ENCODE measurements at regions not wholly inside any gene's neighbourhood (a gene's known extent, or its start where the extent isn't known, plus 50 kb on each side); places are given as distances from the start of the nearest gene placed in this dataset.
A peak's percentile ranks its signal among the peaks of the same experiment; 100 is the strongest.
"Not testable (repeated sequence)": the region's sequence is repeated elsewhere in the genome, so short reads cannot be mapped to it uniquely, and the experiment has no call there.

DNA sequence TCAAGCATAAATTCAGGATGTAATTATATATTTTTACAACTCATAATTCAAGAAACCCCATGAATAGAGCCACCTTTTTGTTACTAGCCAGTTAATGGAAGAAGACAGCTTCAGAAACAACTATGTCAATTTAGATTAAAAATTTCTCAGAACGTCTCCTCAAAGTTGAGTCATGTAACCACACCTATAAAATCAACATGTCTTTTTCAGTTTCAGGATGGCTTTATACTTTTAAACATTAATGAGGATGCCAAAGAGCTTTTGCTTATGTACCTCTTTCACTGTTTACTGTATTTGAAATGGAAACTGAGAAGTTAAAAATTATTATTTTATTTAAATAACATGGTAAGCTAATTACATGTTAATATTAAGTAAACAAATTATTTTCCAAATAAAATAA lies 280.1 kb downstream of the PTH2R start:
- no peak for DNase-seq (ENCODE audit: low spot score)

DNA sequence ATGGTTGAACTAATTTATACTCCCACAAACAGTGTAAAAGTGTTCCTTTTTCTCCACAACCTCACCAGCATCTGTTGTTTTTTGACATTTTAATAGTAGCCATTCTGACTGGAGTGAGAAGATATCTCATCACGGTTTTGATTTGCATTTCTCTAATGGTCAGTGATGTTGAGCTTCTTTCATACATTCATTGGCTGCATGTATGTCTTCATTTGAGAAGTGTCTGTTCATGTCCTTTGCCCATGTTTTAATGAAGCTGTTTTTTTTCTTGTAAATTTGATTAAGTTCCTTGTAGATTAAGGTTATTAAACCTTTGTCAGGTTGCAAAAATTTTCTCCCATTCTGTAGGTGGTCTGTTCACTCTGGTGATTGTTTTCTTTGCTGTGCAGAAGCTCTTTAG lies 281.1 kb downstream of the PTH2R start:
- not testable (repeated sequence) for DNase-seq (ENCODE audit: low spot score)

DNA sequence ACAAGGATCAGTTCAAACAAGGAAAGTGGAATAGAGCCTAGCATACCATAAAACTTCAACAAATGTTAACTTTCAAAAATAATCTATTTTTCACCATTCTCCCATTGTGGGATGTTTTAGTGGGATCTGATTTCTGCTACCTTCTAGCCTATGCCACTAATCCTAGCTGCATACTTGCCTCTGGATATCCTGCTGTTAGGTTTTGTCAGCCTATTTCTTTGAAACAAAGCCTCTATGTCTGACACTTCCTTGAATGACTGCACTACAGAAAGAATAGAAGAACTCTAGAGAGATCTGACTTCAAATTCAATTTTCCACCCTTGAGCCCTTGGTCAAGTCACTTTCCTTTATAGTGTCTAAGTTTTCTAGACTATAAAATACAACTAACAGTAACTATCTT lies 291.5 kb downstream of the PTH2R start:
- no peak for DNase-seq (ENCODE audit: low spot score)

DNA sequence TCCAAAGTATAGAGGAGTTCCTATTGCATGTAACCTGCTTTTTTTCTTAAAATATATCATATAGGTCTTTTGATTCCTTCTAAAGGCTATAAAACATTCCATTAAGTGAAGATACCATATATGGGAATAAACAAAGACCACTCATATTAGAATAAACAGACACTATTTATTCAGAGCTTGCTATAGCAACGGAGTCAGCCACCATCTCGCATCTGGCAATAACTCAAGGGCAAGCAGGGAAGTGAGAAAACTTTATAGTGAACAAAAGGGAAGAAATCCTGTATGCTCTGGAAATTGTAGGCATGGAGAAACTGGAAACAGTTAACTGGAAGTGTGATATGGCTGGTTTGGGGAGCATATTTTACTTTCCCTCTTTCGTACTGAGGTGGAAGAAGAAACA lies 301.9 kb downstream of the PTH2R start:
- no peak for DNase-seq (ENCODE audit: low spot score)

DNA sequence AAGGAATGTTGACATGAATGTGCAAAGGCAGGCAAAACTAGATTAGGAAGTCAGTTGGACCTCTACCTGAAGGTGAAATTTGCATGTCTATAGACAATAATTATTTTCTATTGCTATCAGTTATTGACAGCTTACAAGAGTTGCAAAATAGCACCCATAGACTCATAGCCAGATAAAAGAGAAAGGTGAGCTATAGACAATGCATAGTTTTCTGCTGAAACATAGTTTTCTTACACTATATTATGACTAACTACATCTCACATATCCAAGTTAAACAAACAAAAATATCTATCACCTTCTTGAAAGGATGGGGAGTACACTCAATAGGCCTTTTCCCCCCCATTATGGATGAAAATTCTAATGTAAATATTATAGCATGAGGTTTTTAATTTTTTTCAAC lies 305.0 kb downstream of the PTH2R start:
- DNase-seq (ENCODE audit: low spot score), result no peak

DNA sequence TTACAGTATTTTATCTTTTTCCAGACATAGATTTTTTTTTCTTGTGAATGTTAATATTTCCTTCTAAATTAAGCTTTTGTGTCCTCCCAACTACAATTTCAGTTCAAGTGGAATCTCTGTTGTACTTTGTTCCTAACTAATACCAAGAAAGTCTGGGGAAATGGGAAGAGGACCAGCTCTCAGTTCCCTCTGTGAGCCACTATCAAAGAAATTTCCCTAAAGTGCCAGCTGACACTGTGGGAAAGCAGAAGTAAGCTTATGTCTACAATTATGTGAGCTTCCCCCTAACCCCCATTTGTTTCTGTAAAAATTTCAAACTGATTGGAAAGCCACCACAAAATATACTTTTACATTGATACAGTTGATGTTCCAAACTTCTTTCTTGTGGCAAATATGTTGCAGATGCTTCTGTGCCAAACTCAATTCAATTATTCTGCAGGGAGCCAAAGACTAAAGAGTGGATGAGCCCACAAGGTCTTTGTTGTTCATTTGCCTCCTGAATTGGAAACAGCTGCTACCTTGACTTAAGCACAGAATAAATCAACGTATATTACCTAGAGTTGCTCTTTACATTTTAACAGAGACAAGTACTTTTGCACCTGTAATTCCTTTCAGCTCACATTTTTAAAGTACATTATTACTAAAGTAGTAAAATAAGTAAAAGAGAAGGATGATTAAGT lies 306.6 kb downstream of the PTH2R start:
- DNase-seq (ENCODE audit: low spot score), result no peak

DNA sequence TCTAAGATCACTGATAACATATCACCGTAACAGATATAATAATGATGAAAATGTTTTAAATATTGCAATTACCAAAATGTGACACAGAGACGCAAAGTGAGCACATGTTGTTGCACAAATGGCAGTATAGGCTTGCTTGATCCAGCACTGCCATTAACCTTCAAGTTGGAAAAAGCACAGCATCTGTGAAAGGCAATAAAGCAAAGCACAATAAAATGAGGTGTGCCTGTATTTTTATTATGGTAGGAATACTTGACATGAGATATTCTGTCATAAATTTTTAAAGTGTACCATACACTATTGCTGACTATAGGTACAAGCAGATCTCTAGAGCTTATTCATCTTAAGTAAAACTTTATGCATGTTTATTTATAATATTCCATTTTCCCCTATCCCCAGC lies 312.2 kb downstream of the PTH2R start:
- no peak for DNase-seq (ENCODE audit: low spot score)

DNA sequence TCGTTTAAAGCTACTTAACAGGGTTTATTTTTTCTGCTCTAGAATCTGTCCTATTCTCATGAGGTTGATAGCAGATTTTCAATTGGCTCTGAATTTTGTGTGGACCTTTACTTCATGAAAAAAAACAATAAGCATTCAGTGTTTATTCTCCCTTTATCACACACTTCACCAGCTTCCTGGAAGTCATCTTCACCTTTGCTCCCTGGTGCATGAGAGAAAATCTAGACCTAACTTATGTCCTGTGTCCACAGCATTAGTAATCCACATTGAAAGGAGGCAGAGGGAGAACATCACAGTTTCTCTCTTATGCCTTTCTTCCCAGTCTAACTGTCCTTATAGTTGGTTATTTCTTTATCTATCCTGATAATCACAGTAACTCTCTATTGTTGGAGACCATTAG lies 316.1 kb downstream of the PTH2R start:
- no peak for DNase-seq (ENCODE audit: low spot score)

DNA sequence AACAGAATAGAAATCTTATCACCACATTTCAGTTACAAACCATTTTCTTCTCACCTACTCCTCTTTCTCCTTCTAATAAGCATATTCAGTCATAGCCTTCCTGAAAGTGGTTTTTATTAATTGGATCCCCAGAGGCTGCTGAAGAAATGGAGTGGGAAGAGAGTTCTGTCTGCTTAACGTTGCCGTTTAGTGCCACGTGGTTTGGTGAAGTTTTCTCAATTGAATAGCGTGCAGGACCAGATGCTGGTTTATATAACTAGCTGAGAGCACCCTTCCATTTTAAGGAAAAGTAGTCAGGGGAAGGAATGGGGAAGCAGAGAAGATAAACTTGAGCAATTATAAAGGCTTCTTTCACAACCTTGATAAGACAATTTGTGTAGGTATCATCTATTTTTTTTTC lies 318.7 kb downstream of the PTH2R start:
- DNase-seq (ENCODE audit: low spot score), result peak; percentile 3

DNA sequence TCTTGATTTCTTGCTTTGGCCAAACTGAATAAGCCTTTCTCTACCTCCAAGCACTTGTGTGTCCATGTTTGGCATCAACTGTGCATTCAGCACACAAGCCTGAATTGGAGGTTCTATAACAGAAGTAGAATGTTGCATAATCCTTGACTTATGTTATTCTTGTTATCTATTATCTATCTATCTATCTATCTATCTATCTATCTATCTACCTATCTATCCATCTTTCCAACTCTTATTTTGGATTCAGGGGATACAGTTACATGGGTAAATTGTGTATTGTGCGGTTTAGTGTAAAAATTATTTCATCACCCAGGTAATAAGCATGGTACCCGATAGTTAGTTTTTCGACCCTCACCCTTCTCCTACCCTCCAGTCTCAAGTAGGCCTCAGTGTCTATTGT lies 319.6 kb downstream of the PTH2R start:
- DNase-seq (ENCODE audit: low spot score), result no peak

DNA sequence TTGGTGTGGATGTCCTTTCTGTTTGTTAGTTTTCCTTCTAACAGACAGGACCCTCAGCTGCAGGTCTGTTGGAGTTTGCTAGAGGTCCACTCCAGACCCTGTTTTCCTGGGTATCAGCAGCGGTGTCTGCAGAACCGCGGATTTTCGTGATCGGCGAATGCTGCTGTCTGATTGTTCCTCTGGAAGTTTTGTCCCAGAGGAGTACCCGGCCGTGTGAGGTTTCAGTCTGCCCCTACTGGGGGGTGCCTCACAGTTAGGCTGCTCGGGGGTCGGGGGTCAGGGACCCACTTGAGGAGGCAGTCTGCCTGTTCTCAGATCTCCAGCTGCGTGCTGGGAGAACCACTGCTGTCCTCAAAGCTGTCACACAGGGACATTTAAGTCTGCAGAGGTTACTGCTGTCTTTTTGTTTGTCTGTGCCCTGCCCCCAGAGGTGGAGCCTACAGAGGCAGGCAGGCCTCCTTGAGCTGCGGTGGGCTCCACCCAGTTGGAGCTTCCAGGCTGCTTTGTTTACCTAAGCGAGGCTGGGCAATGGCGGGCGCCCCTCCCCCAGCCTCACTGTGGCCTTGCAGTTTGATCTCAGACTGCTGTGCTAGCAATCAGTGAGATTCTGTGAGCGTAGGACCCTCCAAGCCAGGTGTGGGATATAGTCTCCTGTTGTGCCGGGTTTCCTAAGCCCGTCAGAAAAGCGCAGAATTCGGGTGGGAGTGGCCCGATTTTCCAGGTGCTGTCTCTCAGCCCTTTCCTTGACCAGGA lies 345.2 kb downstream of the PTH2R start:
- not testable (repeated sequence) for DNase-seq (ENCODE audit: low spot score)

DNA sequence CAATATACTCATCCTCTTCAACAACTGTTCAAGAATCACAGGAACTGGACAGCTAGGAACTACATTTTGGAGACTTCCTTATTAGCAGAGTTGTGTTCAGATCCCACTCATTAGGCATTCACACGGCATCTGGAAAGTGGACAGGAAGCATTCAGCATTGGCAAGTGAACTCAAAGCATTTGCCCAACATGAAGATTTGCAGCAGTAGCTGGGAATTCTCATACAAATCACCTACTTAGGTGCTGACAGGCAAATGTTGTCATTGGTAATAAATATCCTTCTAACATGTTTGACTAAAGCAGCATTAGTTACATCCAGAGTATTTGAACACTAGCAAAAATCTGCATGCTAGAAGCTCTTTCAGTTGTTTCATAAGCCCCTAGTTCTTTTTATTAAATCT lies 350.8 kb downstream of the PTH2R start:
- DNase-seq (ENCODE audit: low spot score), result no peak

DNA sequence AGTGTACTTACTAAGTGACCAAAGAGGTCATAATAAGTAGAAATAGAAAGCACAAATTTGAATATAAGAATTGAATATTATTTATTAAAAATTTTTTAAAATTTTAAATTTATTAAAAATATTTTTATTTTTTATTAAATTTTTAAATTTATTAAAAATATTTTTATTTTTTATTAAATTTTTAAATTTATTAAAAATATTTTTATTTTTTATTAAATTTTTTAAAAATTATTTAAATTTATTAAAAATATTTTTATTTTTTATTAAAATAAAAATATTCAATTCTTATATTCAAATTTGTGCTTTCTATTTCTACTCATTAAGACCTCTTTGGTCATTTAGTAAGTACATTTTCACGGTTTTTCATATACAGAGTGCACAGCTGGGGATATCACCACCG lies 366.5 kb downstream of the PTH2R start:
- DNase-seq (ENCODE audit: low spot score), result not testable (repeated sequence)

DNA sequence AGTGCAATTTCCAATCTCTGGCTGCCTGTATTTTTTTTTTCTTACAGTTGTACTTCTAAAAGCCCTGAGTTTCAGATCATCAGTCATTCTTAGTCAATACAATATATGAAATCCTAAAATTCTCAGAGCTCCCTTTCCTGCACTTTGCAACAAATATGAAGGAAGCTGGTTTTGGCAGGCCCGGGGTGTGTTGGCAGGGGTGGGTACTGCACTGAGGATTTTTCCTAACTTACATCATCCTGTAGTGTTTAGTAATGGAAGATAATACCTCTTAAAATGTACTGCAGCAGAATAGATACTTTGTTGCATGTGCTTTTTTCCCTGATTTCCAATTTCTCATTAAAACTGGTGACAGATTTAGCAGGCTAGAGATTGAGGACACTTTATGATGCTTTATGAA lies 374.6 kb downstream of the PTH2R start:
- DNase-seq (ENCODE audit: low spot score), result no peak

DNA sequence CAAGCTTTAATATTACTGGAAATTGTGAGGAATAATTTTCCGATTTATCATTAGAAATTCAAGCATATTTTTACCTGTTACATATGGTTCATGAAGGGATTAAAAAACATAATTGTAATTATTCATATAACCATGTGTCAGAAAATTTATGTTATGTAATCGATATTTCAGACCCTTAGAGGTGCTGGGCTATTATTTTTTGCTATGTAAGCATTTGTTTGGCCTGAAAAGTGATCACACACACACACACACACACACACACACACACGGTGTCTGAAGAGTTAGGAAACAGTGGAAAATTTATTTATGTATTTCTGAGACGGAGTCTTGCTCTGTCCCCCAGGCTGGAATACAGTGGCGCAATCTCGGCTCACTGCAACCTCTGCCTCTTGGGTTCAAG lies 375.5 kb downstream of the PTH2R start:
- no peak for DNase-seq (ENCODE audit: low spot score)

DNA sequence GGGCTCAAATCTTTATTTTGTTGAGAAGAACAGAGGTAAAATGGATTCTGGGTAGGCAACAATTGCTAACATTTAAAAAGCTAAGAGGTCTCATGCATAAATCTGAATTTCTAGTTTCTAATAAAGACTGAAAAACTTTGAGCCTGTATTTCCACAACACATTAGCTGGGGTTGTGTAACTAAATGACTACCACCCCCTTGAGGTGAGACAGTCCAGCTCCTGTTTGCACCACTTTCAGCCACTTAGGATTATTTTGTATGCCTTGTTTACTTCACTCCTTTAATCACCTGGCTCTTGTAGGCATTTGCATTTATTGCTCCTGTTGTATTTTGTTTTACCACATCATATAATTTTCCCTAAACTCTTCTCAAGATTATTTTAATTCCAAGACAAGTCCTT lies 376.6 kb downstream of the PTH2R start:
- DNase-seq (ENCODE audit: low spot score), result no peak

DNA sequence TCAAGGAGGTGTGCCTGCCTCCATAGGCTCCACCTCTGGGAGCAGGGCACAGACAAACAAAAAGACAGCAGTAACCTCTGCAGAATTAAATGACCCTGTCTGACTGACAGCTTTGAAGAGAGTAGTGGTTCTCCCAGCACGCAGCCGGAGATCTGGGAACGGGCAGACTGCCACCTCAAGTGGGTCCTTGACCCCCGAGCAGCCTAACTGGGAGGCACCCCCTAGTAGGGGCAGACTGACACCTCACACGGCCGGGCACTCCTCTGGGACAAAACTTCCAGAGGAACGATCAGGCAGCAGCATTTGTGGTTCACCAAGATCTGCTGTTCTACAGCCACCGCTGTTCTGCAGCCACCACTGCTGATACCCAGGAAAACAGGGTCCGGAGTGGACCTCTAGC lies 378.2 kb downstream of the PTH2R start:
- DNase-seq (ENCODE audit: low spot score), result not testable (repeated sequence)

DNA sequence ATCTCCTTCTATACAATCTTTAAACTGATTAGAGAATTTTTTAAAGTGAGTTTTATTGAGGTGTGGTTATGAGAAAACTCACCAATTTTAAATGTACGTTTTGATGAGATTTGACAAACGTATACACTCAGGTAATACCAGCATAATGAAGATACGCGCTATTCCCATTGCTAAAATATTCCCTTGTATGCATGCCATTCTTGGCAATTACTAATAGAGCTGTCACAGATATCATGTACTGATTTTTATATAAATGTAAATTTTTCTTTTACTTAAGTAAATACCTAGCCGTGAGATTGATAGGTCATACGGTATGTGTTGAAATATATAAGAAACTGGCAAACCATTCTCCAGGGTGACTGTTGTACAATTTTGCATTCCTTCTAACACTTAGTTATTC lies 384.7 kb downstream of the PTH2R start:
- DNase-seq (ENCODE audit: low spot score), result no peak

DNA sequence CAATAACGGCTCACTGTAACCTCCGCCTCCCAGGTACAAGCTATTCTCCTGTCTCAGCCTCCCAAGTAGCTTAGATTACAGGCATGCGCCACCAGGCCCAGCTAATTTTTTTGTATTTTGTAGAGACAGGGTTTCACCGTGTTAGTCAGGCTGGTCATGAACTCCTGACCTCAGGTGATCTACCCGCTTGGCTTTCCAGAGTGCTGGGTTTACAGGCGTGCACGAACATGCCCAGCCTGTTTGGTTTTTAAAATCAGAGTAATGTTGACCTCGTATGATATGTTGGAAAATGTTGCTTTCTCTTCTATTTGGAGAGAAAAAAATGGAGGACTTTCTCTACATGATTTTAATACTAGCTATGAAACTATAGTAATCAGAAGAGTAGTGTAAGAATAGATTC lies 386.2 kb downstream of the PTH2R start:
- no peak for DNase-seq (ENCODE audit: low spot score)

DNA sequence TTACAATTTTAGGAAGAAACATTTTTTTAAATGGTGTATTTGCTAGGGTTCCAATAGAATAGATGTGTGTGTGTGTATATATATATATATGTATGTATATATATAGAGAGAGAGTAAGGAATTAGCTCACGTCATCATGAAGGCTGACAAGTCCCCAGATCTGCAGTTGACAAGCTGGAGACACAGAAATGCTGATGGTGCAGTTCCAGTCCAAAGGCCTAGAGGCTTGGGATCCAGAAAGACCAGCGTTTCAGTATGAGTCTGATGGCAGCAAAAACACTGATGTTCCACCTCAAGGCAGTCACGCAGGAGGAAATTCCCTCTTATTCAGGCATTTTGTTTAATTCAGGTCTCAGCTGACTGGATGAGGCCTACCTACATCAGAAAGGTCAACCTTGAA lies 386.8 kb downstream of the PTH2R start:
- DNase-seq (ENCODE audit: low spot score), result no peak

DNA sequence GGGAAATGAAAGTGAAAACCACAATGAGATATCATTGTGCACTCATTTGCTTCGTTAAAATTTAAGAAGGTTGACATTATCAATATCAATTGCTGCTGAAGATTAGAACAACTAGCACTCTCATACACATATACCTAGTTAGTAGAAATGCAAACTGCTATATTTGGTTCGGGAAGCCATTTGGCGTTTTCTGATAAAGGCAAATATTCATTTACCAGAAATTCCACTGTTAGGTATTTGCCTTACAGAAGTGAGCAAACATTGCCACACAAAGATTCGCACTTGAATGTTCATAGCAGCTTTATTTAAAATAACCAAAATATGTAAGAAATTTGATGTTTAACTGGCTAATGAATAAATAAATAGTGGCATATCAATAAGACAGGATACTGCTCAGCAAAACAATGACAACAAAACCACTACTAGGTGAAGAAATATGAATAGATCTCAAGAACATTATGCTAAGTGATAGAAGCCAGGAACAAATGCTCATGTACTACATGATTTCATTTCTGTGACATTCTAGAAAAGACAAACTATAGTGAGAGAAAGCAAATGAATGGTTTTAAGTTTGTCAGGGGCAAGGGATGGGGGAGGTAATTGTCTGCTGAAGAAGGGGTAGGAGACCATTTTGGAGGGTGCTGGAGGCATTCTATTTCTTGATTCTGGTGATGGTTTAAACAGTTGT lies 387.8 kb downstream of the PTH2R start:
- no peak for DNase-seq (ENCODE audit: low spot score)

DNA sequence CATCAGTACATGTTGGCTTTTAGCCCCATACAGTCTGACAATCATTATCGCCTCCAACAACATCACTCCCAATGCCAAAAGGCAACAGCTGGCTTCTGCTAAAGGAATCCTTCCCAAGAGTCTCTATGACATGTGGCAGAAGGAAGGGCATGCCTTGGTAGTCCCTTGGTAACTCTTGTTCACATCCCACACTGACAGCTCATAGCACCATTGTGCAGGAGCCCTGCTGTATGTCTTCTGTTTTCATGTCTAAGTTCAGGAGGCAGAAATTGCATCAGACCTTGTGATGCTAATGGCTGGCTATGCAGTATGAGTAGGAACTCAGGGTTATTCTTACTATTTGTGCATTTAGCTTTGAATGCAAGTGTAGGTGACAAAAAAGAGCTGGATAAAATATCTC lies 392.1 kb downstream of the PTH2R start:
- no peak for DNase-seq (ENCODE audit: low spot score)

DNA sequence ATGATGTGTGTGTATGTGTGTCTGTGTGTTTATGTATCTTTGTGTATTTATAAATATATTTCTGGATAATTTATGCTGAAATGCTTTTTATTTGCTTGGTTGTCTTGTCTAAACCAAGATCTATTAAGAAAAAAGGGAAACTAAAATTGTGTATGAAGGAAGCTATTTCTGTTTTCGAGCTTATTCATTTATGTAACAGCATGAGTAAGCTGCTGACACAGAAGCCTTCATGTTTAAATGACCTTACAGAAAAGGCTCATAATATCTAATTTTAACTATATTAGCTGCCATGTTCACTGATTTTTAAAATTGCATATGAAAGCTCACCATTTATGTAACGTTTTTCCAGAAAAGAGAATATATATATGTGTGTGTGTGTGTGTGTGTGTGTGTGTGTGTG lies 392.8 kb downstream of the PTH2R start:
- no peak for DNase-seq (ENCODE audit: low spot score)
